ENCODE measurements at regions not wholly inside any gene's neighbourhood (a gene's known extent, or its start where the extent isn't known, plus 50 kb on each side); places are given as distances from the start of the nearest gene placed in this dataset.

DNA sequence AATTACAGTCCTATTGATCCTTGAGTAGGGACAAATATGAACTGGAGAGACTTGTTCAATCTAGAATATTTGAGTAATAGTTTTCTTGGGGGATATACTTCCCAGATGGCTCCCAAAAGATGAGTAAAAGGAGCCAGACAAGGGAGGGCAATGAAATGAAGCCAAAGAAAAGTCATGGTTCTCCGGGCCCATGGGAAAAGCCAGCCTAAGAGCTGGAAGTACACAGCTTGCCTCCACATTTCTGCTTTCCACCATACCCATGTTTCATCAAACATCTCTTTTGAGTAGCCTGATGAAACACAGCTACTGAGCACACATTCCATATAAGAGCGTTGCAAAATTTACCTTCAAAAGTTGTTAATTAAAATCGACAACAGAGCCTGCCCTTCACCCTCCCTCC lies 535.0 kb upstream of the FZD8 start:
- Histone ChIP-seq H3K27ac (no peak overlapping the region), H3K9me3 (ENCODE audit: severe bottlenecking) (no peaks in the 10 kb centered on the region), H3K4me3 (ENCODE audit: low read depth, low read length) (no peak overlapping the region), H3K36me3 (no peaks in the 10 kb centered on the region), H3K27me3 (ENCODE audit: insufficient read depth, low read depth, severe bottlenecking) (no peaks in the 10 kb centered on the region)
- no peak for DNase-seq
- TF ChIP-seq, protein P1, sequence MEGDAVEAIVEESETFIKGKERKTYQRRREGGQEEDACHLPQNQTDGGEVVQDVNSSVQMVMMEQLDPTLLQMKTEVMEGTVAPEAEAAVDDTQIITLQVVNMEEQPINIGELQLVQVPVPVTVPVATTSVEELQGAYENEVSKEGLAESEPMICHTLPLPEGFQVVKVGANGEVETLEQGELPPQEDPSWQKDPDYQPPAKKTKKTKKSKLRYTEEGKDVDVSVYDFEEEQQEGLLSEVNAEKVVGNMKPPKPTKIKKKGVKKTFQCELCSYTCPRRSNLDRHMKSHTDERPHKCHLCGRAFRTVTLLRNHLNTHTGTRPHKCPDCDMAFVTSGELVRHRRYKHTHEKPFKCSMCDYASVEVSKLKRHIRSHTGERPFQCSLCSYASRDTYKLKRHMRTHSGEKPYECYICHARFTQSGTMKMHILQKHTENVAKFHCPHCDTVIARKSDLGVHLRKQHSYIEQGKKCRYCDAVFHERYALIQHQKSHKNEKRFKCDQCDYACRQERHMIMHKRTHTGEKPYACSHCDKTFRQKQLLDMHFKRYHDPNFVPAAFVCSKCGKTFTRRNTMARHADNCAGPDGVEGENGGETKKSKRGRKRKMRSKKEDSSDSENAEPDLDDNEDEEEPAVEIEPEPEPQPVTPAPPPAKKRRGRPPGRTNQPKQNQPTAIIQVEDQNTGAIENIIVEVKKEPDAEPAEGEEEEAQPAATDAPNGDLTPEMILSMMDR (IDR thresholded peaks at IDR 0.05; ENCODE audit: low read depth, low read length) = no peak

DNA sequence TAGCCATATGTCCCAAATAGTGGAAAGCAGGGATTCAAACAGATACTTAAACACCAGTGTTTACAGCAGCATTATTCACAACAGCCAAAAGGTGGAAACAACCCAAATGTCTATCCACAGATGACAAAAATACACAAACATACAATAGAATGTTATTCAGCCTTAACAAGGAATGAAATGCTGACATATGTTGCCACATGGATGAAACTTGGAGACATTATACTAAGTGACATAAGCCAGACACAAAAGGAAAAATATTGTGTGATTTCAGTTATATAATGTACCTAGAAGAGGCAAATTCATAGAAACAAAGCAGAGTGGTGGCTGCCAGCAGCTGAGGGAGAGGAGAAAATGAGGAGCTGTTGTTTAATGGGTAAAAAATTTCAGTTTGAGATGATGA lies 533.9 kb upstream of the FZD8 start:
- Histone ChIP-seq H3K36me3 (no peaks in the 10 kb centered on the region), H3K9me3 (ENCODE audit: severe bottlenecking) (no peaks in the 10 kb centered on the region), H3K27me3 (ENCODE audit: insufficient read depth, low read depth, severe bottlenecking) (no peaks in the 10 kb centered on the region), H3K27ac (no peak overlapping the region), H3K4me3 (ENCODE audit: low read depth, low read length) (no peak overlapping the region)
- no peak for DNase-seq
- TF ChIP-seq, protein P1 (IDR thresholded peaks at IDR 0.05; ENCODE audit: low read depth, low read length) = no peak

DNA sequence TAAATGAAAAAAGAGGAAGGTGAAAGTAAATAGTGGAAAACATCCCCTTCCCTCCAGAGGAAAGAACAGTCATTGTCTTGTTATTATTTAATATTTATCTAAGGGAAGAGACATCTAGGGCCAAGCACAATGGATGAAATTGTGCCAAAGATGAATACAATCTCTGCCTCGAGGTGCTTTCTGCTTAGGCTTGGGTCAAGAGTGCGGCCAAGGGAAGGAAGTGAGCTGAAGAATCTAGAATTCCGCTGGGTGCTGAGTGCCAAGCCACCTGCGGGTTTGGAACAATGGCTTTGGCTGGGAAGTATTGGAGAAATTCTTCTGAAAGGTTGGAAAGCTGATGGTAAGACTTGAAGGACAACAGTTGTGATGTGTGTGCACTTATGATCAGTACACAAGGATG lies 531.3 kb upstream of the FZD8 start:
- H3K27me3 ChIP-seq (ENCODE audit: insufficient read depth, low read depth, severe bottlenecking) = no peaks in the 10 kb centered on the region
- TF ChIP-seq, protein P1 (IDR thresholded peaks at IDR 0.05; ENCODE audit: low read depth, low read length) = no peak
- H3K27ac ChIP-seq = no peak overlapping the region
- DNase-seq = no peak
- H3K36me3 ChIP-seq = no peaks in the 10 kb centered on the region
- no peak overlapping the region for H3K4me3 ChIP-seq (ENCODE audit: low read depth, low read length)
- no peaks in the 10 kb centered on the region for H3K9me3 ChIP-seq (ENCODE audit: severe bottlenecking)

DNA sequence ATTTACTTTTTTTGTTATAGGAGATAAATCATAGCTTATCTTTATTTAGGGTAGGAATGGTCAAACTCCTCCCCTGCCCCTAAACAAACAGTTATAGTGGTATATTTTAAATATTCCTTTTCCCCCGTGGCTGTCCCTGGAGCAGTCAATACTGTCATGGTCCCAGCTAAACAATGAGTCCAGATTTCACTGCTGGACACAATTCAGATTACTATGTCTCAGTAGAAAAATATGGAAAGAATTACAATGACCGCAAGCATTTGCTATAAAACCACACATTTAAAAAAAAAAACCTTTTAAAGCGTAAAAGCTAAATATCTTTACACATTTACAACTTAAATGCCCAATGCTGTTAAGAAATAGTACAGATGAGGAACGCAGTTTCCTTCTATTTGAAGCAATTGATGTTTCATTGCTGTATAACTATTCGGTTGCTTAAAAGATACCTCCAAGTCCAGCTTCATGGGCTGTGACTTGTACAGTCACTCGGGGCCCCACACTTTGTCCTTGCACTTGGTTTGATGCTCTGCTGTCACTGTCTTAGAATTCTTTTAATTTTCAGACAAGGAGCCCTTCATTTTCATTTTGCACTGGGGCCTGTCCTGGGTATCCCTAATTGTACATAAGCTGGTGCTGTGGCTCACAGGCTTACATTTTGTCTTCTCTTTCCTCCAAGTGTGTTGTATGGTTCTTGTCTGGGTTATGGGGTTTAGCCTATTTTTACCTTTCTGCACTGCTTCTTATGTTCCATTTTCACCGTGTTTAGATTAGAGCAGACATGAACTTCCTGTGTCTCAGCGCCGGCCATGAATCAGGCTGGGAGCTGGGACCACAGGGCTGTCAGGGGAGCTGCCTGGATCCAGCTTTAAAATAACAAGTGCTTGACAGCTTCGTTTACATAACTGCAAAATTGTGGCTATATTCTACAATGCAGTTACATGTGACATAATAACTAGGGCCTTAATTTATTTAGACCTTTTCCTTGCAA lies 530.2 kb upstream of the FZD8 start:
- Histone ChIP-seq H3K4me3 (ENCODE audit: low read depth, low read length) (no peak overlapping the region), H3K27me3 (ENCODE audit: insufficient read depth, low read depth, severe bottlenecking) (no peaks in the 10 kb centered on the region), H3K9me3 (ENCODE audit: severe bottlenecking) (no peaks in the 10 kb centered on the region), H3K27ac (no peak overlapping the region), H3K36me3 (no peaks in the 10 kb centered on the region)
- no peak for DNase-seq
- TF ChIP-seq, protein P1 (IDR thresholded peaks at IDR 0.05; ENCODE audit: low read depth, low read length) = no peak

DNA sequence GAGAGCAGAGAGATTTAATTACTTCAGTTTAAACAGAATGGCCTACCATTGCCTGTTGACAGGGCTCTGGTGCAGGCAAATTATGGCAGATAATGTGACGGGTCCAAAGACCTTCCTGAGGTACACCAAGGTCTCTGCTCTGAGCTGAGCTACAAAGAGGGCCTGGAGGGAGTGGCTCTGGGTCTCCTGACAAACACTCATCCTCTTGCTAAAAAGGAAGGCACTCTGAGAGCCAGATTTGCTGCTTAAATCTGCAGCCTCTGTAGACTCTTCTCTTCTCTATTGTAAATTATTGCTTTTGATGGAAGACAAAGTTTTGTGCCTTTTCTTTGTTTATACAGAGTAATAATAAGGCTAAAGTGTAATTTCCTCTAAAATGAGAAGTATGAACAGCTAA lies 529.5 kb upstream of the FZD8 start:
- Histone ChIP-seq H3K9me3 (ENCODE audit: severe bottlenecking) (no peaks in the 10 kb centered on the region), H3K36me3 (no peaks in the 10 kb centered on the region), H3K4me3 (ENCODE audit: low read depth, low read length) (no peak overlapping the region), H3K27ac (no peak overlapping the region), H3K27me3 (ENCODE audit: insufficient read depth, low read depth, severe bottlenecking) (no peaks in the 10 kb centered on the region)
- TF ChIP-seq, protein P1 (IDR thresholded peaks at IDR 0.05; ENCODE audit: low read depth, low read length) = no peak
- DNase-seq = no peak
